ENCODE measurements at regions not wholly inside any gene's neighbourhood (a gene's known extent, or its start where the extent isn't known, plus 50 kb on each side); places are given as distances from the start of the nearest gene placed in this dataset.

DNA sequence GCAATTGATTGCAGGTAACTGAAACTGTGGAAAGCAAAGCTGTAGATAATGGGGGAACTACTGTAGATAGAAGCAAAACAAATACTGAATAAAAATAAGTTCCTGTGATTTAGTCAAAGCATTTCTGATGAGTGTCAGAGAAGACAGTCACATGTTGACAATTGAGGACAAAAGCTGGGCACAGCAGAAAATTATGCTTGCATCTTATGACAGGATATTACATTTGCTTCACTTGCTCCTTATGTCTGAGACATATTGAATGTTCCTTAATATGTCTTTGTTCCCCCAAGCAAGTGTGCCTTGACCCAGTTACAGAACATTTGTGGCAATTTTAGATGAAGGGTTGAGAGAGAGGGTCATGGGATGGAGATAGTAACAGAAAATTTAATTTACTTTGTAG, 526.0 kb upstream of the B3GALT2 start:
- in situ Hi-C loops (cut with MboI; ENCODE audit: low sequenced_read_pairs in 4 of 4) (no loop called here), intact Hi-C loops (cut with DNase I; ENCODE audit: low total_unique reads) (no loop called here)
- Histone ChIP-seq H3K4me3 (no peak overlapping the region), H3K9me3 (no peaks in the 10 kb centered on the region), H3K36me3 (no peaks in the 10 kb centered on the region), H3K4me1 (no peaks in the 10 kb centered on the region), H3K27me3 (no peaks in the 10 kb centered on the region), H3K27ac (no peak overlapping the region)
- ATAC-seq (no peak), DNase-seq (no peak)
- no peak for TF ChIP-seq POLR2A (IDR thresholded peaks at IDR 0.05)
- TF ChIP-seq, protein P1, sequence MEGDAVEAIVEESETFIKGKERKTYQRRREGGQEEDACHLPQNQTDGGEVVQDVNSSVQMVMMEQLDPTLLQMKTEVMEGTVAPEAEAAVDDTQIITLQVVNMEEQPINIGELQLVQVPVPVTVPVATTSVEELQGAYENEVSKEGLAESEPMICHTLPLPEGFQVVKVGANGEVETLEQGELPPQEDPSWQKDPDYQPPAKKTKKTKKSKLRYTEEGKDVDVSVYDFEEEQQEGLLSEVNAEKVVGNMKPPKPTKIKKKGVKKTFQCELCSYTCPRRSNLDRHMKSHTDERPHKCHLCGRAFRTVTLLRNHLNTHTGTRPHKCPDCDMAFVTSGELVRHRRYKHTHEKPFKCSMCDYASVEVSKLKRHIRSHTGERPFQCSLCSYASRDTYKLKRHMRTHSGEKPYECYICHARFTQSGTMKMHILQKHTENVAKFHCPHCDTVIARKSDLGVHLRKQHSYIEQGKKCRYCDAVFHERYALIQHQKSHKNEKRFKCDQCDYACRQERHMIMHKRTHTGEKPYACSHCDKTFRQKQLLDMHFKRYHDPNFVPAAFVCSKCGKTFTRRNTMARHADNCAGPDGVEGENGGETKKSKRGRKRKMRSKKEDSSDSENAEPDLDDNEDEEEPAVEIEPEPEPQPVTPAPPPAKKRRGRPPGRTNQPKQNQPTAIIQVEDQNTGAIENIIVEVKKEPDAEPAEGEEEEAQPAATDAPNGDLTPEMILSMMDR (IDR thresholded peaks at IDR 0.05 in 4 of 5, conservative IDR thresholded peaks at IDR 0.05 in 1 of 5) = no peak

GRCh38 chr1:193709607-193710006, 523.2 kb upstream of the B3GALT2 start:
- DNase-seq = no peak
- no peak overlapping the region for H3K4me3 ChIP-seq
- no peak for TF ChIP-seq POLR2A (IDR thresholded peaks at IDR 0.05)
- TF ChIP-seq, protein P1 (IDR thresholded peaks at IDR 0.05 in 4 of 5, conservative IDR thresholded peaks at IDR 0.05 in 1 of 5) = no peak
- no peaks in the 10 kb centered on the region for H3K4me1 ChIP-seq
- in situ Hi-C loops (cut with MboI; ENCODE audit: low sequenced_read_pairs in 4 of 4) = no loop called here
- no peaks in the 10 kb centered on the region for H3K9me3 ChIP-seq
- ATAC-seq = no peak
- intact Hi-C loops (cut with DNase I; ENCODE audit: low total_unique reads) = no loop called here
- no peak overlapping the region for H3K27ac ChIP-seq
- H3K36me3 ChIP-seq = no peaks in the 10 kb centered on the region
- H3K27me3 ChIP-seq = no peaks in the 10 kb centered on the region

DNA sequence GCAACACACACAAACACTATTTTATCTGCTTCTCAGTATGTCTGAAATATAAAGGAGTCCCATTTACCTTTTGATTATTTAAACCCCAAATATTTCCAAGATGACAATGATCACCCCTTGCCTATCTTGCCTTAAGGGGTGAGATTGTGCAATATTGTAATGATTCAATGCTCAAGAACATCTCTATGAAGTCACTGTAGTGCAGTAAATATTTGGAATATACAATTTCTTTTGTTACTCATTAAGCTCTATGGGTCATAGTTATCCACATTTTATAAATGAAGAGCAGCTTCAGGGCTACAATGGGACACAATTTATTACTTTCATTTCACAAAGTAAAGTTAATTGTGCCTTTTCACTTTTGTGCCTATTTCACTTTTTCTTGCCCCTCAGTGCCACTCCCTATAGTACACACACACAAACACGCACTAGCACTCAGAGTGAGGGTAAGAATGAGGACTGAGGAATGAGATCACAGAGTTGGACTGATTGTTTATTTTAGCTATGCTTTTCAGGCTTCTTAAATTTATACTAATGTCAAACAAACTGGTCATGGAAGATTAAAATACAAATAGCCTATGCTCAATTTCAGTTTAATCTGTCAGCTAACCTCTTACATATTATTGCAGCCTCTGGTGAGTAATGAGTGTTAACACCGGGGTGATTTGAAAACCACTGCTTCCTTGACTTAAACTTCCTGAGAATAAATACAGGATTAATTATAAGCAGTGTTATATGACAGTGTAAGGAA, 521.0 kb upstream of the B3GALT2 start:
- H3K27ac ChIP-seq = no peak overlapping the region
- ATAC-seq (no peak), DNase-seq (no peak)
- H3K27me3 ChIP-seq = no peaks in the 10 kb centered on the region
- TF ChIP-seq, protein P1 (IDR thresholded peaks at IDR 0.05 in 4 of 5, conservative IDR thresholded peaks at IDR 0.05 in 1 of 5) = no peak
- TF ChIP-seq POLR2A (IDR thresholded peaks at IDR 0.05) = no peak
- H3K4me3 ChIP-seq = no peak overlapping the region
- no peaks in the 10 kb centered on the region for H3K9me3 ChIP-seq
- no peaks in the 10 kb centered on the region for H3K4me1 ChIP-seq
- in situ Hi-C loops (cut with MboI; ENCODE audit: low sequenced_read_pairs in 4 of 4) = no loop called here
- intact Hi-C loops (cut with DNase I; ENCODE audit: low total_unique reads) = no loop called here
- no peaks in the 10 kb centered on the region for H3K36me3 ChIP-seq

GRCh38 chr1:193706766-193707165, 520.4 kb upstream of the B3GALT2 start:
- intact Hi-C loops (cut with DNase I; ENCODE audit: low total_unique reads) (no loop called here), in situ Hi-C loops (cut with MboI; ENCODE audit: low sequenced_read_pairs in 4 of 4) (no loop called here)
- Histone ChIP-seq H3K9me3 (no peaks in the 10 kb centered on the region), H3K4me3 (no peak overlapping the region), H3K27ac (no peak overlapping the region), H3K4me1 (no peaks in the 10 kb centered on the region), H3K27me3 (no peaks in the 10 kb centered on the region), H3K36me3 (no peaks in the 10 kb centered on the region)
- TF ChIP-seq POLR2A (IDR thresholded peaks at IDR 0.05) = no peak
- TF ChIP-seq, protein P1 (IDR thresholded peaks at IDR 0.05 in 4 of 5, conservative IDR thresholded peaks at IDR 0.05 in 1 of 5) = no peak
- no peak for DNase-seq
- ATAC-seq = no peak

GRCh38 chr1:193705554-193705981, 519.2 kb upstream of the B3GALT2 start:
- no peaks in the 10 kb centered on the region for H3K36me3 ChIP-seq
- H3K9me3 ChIP-seq = no peaks in the 10 kb centered on the region
- in situ Hi-C loops (cut with MboI; ENCODE audit: low sequenced_read_pairs in 4 of 4) (no loop called here), intact Hi-C loops (cut with DNase I; ENCODE audit: low total_unique reads) (no loop called here)
- DNase-seq (no peak), ATAC-seq (no peak)
- H3K27ac ChIP-seq = no peak overlapping the region
- H3K4me1 ChIP-seq = no peaks in the 10 kb centered on the region
- TF ChIP-seq, protein P1 (IDR thresholded peaks at IDR 0.05 in 4 of 5, conservative IDR thresholded peaks at IDR 0.05 in 1 of 5) = no peak
- H3K27me3 ChIP-seq = no peaks in the 10 kb centered on the region
- H3K4me3 ChIP-seq = no peak overlapping the region
